ENCODE measurements at regions not wholly inside any gene's neighbourhood (a gene's known extent, or its start where the extent isn't known, plus 50 kb on each side); places are given as distances from the start of the nearest gene placed in this dataset.

GRCh38 chr6:4563156-4563555 is 213.0 kb upstream of the CDYL start:
- DNase-seq (ENCODE audit: low read depth in 1 of 2, low spot score in 1 of 2): no peak

GRCh38 chr6:4561773-4562400 is 214.3 kb upstream of the CDYL start:
- DNase-seq (ENCODE audit: low read depth in 1 of 2, low spot score in 1 of 2): no peak

GRCh38 chr6:4561078-4561435 is 215.1 kb upstream of the CDYL start:
- no peak for DNase-seq (ENCODE audit: low read depth in 1 of 2, low spot score in 1 of 2)

GRCh38 chr6:4560221-4561077 is 215.8 kb upstream of the CDYL start:
- DNase-seq (ENCODE audit: low read depth in 1 of 2, low spot score in 1 of 2): no peak

GRCh38 chr6:4559281-4559875 is 216.8 kb upstream of the CDYL start:
- DNase-seq (ENCODE audit: low read depth in 1 of 2, low spot score in 1 of 2): no peak

GRCh38 chr6:4554645-4555044 is 221.6 kb upstream of the CDYL start:
- no peak for DNase-seq (ENCODE audit: low read depth in 1 of 2, low spot score in 1 of 2)

GRCh38 chr6:4553387-4553786 is 222.8 kb upstream of the CDYL start:
- no peak for DNase-seq (ENCODE audit: low read depth in 1 of 2, low spot score in 1 of 2)

- no peak for DNase-seq (ENCODE audit: low read depth in 1 of 2, low spot score in 1 of 2)
Observed at GRCh38 chr6:4550227-4550597, 226.0 kb upstream of the CDYL start.

- DNase-seq (ENCODE audit: low read depth in 1 of 2, low spot score in 1 of 2): no peak
Observed at GRCh38 chr6:4549556-4550226, 226.5 kb upstream of the CDYL start.

GRCh38 chr6:4545893-4546292 is 230.3 kb upstream of the CDYL start:
- DNase-seq (ENCODE audit: low read depth in 1 of 2, low spot score in 1 of 2): no peak

GRCh38 chr6:4543596-4543995 is 232.6 kb upstream of the CDYL start:
- no peak for DNase-seq (ENCODE audit: low read depth in 1 of 2, low spot score in 1 of 2)

GRCh38 chr6:4533576-4533975 is 242.6 kb upstream of the CDYL start:
- no peak for DNase-seq (ENCODE audit: low read depth in 1 of 2, low spot score in 1 of 2)

- no peak for DNase-seq (ENCODE audit: low read depth in 1 of 2, low spot score in 1 of 2)
Observed at GRCh38 chr6:4531406-4531805, 244.8 kb upstream of the CDYL start.

GRCh38 chr6:4522453-4522852 is 253.8 kb upstream of the CDYL start:
- DNase-seq (ENCODE audit: low read depth in 1 of 2, low spot score in 1 of 2): no peak

GRCh38 chr6:4521070-4521469 is 255.1 kb upstream of the CDYL start:
- DNase-seq (ENCODE audit: low read depth in 1 of 2, low spot score in 1 of 2): no peak

GRCh38 chr6:4518506-4518905 is 257.7 kb upstream of the CDYL start:
- DNase-seq (ENCODE audit: low read depth in 1 of 2, low spot score in 1 of 2): no peak

- no peak for DNase-seq (ENCODE audit: low read depth in 1 of 2, low spot score in 1 of 2)
Observed at GRCh38 chr6:4516206-4516605, 260.0 kb upstream of the CDYL start.

GRCh38 chr6:4513561-4513960 is 262.6 kb upstream of the CDYL start:
- no peak for DNase-seq (ENCODE audit: low read depth in 1 of 2, low spot score in 1 of 2)

GRCh38 chr6:4512051-4512471 is 264.1 kb upstream of the CDYL start:
- DNase-seq (ENCODE audit: low read depth in 1 of 2, low spot score in 1 of 2): no peak

- no peak for DNase-seq (ENCODE audit: low read depth in 1 of 2, low spot score in 1 of 2)
Observed at GRCh38 chr6:4511641-4512020, 264.6 kb upstream of the CDYL start.

- DNase-seq (ENCODE audit: low read depth in 1 of 2, low spot score in 1 of 2): no peak
Observed at GRCh38 chr6:4510906-4511640, 265.1 kb upstream of the CDYL start.

Data from activated CD4-positive, alpha-beta T cell treated with anti-CD3 and anti-CD28 coated beads, Interleukin-2, amount 50 U/mL, for 24 hours (primary cell).